T-helper 2 cell treated with Interferon-gamma antibody and Interleukin-4, amounts not matched to agents 5 μg/mL and 100 μg/mL, for 36 hours (primary cell): ENCODE measurements at regions not wholly inside any gene's neighbourhood (a gene's known extent, or its start where the extent isn't known, plus 50 kb on each side); places are given as distances from the start of the nearest gene placed in this dataset.
"Not testable (repeated sequence)": the region's sequence is repeated elsewhere in the genome, so short reads cannot be mapped to it uniquely, and the experiment has no call there.

ENCODE experiments used
- DNase-seq: peaks from one replicate; pipeline ENCODE4 v3.0.0; 2021; ENCODE audit warnings: low spot score
- H3K27ac Mint-ChIP-seq: one replicate; pipeline ENCODE4 v1.8.0; 2021; ENCODE audit warnings: mild to moderate bottlenecking, mixed read lengths
- H3K27me3 Mint-ChIP-seq: one replicate; pipeline ENCODE4 v1.8.0; 2021; ENCODE audit warnings: low read depth, mixed read lengths
- H3K36me3 Mint-ChIP-seq: one replicate; pipeline ENCODE4 v1.8.0; 2021; ENCODE audit warnings: low read depth, mixed read lengths
- H3K4me1 Mint-ChIP-seq: one replicate; pipeline ENCODE4 v1.8.0; 2021; ENCODE audit warnings: low read depth, mixed read lengths
- H3K4me3 Mint-ChIP-seq: one replicate; pipeline ENCODE4 v1.8.0; 2022; ENCODE audit warnings: mild to moderate bottlenecking, moderate library complexity, mixed read lengths
- H3K9me3 Mint-ChIP-seq: one replicate; pipeline ENCODE4 v1.8.0; 2021; ENCODE audit warnings: mixed read lengths

DNA sequence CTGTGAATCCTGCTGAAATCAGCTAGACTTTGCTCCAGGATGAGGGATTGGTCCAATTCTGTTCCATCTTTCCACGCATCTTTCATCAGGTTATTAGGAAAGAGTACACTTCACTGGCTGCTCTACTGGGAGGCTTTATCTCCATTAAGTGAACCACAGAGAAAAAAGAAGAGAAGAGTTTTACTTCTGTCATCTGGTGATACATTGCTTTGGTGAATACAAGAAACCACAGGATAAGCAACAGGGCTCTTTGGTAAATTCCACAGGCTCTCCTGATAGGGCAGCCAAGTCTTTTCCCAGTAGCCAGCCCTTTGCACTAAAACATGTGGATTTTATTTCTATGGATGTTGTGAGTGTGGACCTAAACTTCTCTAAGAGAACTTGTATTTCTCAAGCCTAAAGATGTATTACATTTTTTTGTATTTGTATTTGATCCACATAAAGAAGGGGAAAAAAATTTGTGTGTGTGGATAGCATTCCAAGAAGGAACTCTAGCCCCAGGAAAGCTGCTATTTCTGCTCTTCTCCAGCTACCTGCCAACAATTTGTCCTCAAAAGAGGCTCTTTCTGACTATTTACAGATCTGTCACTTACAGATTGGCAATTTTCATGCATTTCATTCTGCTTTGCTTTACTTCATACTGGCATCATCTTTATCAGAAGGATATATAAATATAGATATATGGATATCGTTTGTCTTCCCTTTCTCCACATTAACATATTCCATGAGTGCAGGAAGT is 1117.6 kb upstream of the TMEM132C start:
- Mint-ChIP-seq H3K27ac (no peak overlapping the region), H3K36me3 (no peaks in the 10 kb centered on the region), H3K4me1 (peaks cover 1% of the 10 kb centered on the region), H3K27me3 (no peaks in the 10 kb centered on the region), H3K9me3 (no peaks in the 10 kb centered on the region), H3K4me3 (no peak overlapping the region)
- DNase-seq: no peak

DNA sequence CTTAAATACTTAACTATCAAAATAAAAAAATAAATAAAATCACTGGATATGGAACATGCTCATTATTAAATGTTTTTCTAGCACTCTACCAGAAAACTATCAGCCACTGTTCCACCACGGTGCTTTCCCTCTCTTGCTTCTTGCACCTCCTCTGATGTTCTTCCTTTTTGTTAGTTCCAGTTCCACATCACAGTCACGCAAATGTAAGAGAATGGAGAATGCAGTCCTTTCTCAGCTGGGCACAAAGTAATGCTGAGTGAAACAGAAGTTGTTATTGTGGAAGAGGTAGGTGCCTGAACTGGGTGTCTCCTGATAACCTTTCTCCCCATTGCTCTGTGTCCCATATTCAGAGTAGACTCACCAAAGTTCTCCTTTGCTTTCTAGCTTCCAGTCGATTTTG is 1116.9 kb upstream of the TMEM132C start:
- Mint-ChIP-seq H3K27ac (no peak overlapping the region), H3K4me1 (peaks cover 1% of the 10 kb centered on the region), H3K4me3 (no peak overlapping the region), H3K36me3 (no peaks in the 10 kb centered on the region), H3K9me3 (no peaks in the 10 kb centered on the region), H3K27me3 (no peaks in the 10 kb centered on the region)
- no peak for DNase-seq

DNA sequence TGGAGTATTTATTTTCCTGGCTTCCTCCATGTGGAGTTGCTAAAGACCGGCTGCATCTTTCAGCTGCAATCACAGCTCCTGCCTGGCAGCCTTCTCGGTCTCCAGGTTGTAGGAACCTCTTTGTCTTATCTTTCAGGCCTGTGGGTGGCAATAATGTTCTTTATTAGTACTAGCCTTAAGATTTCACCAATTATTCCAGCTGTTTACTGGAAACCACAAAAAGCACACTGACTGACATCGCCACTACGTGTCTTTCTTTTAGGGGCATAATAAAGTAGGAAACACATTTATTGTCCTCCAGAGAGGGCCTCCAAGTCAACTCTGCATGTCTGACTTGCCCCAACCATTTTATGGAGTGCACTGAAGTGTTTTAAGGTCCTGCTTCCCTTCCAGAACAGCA is 1116.5 kb upstream of the TMEM132C start:
- H3K9me3 Mint-ChIP-seq: no peaks in the 10 kb centered on the region
- DNase-seq: no peak
- no peak overlapping the region for H3K4me3 Mint-ChIP-seq
- peaks cover 1% of the 10 kb centered on the region for H3K4me1 Mint-ChIP-seq
- no peaks in the 10 kb centered on the region for H3K27me3 Mint-ChIP-seq
- no peak overlapping the region for H3K27ac Mint-ChIP-seq
- H3K36me3 Mint-ChIP-seq: no peaks in the 10 kb centered on the region

DNA sequence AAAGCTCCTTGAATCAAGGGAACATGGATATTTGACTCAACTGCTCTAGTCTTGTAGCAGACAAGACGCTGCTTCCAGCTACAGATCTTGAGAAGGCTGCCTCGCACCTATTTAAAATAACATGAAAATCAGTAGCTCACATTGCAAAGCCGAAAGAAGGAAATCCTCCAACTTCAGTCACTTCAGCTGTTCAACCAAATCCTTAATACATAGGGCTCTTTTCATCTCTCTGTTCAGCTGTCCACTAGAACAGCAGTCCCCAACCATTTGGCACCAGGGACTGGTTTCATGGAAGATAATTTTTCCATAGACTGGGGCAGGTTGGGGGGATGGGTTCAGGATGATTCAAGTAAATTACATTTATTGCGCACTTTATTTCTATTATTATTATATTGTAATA is 1116.0 kb upstream of the TMEM132C start:
- Mint-ChIP-seq H3K27me3 (no peaks in the 10 kb centered on the region), H3K4me1 (no peaks in the 10 kb centered on the region), H3K36me3 (no peaks in the 10 kb centered on the region), H3K9me3 (no peaks in the 10 kb centered on the region), H3K4me3 (no peak overlapping the region), H3K27ac (no peak overlapping the region)
- no peak for DNase-seq

DNA sequence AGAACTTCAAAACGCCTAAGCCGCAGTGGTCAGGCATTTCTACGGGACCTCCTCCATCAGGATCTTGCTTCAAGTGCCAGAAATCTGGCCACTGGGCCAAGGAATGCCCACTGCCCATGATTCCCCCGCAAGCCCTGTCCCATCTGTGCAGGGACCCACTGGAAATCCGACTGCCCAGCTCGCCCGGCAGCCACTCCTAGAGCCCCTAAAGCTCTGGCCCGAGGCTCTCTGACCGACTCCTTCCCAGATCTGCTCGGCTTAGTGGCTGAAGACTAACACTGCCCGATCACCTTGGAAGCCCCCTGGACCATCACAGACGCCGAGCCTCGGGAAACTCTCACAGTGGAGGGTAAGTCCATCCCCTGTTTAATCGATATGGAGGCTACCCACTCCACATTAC is 1113.0 kb upstream of the TMEM132C start:
- no peaks in the 10 kb centered on the region for H3K27me3 Mint-ChIP-seq
- H3K9me3 Mint-ChIP-seq: no peaks in the 10 kb centered on the region
- no peak overlapping the region for H3K27ac Mint-ChIP-seq
- no peak for DNase-seq
- no peaks in the 10 kb centered on the region for H3K4me1 Mint-ChIP-seq
- H3K4me3 Mint-ChIP-seq: no peak overlapping the region
- H3K36me3 Mint-ChIP-seq: no peaks in the 10 kb centered on the region

DNA sequence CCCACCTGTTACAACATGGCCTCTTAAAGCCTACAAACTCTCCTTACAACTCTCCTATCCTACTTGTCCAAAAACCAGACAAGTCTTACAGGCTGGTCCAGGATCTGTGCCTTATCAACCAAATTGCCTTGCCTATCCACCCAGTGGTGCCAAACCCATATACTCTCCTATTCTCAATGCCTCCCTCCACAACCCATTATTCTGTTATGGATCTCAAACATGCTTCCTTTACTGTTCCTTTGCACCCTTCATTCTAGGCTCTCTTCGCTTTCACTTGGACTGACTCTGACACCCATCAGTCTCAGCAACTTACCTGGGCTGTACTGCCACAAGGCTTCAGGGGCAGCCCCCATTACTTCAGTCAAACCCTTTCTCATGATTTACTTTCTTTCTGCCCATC is 1112.1 kb upstream of the TMEM132C start:
- H3K4me3 Mint-ChIP-seq: not testable (repeated sequence)

DNA sequence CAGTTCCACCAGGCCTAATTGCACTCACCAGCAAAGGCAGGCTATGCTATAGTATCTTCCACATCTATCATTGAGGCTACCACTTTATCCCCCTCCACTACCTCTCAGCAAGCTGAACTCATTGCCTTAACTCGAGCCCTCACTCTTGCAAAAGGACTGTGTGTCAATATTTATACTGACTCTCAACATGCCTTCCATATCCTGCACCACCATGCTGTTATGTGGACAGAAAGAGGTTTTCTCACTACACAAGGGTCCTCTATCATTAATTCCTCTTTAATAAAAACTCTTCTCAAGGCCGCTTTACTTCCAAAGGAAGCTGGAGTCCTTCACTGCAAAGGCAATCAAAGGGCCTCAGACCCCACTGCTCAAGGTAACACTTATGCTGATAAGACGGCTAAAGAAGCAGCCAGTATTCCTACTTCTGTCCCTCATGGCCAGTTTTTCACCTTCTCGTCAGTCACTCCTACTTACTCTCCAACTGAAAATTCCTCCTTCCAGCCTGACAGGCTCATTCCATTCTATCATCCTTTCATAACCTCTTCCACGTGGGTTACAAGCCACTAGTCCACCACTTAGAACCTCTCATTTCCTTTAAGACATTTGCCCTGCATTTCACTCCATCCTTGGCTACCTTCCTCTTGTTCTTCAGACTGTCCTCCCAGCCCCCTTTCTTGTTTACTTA is 1110.9 kb upstream of the TMEM132C start:
- not testable (repeated sequence) for H3K27ac Mint-ChIP-seq, DNase-seq, H3K4me3 Mint-ChIP-seq, H3K4me1 Mint-ChIP-seq, H3K36me3 Mint-ChIP-seq, H3K27me3 Mint-ChIP-seq, H3K9me3 Mint-ChIP-seq

More for the DNA sequence above, 1112.1 kb upstream of the TMEM132C start:
- H3K4me1 Mint-ChIP-seq, DNase-seq, H3K27me3 Mint-ChIP-seq, H3K36me3 Mint-ChIP-seq, H3K27ac Mint-ChIP-seq, H3K9me3 Mint-ChIP-seq: not testable (repeated sequence)

DNA sequence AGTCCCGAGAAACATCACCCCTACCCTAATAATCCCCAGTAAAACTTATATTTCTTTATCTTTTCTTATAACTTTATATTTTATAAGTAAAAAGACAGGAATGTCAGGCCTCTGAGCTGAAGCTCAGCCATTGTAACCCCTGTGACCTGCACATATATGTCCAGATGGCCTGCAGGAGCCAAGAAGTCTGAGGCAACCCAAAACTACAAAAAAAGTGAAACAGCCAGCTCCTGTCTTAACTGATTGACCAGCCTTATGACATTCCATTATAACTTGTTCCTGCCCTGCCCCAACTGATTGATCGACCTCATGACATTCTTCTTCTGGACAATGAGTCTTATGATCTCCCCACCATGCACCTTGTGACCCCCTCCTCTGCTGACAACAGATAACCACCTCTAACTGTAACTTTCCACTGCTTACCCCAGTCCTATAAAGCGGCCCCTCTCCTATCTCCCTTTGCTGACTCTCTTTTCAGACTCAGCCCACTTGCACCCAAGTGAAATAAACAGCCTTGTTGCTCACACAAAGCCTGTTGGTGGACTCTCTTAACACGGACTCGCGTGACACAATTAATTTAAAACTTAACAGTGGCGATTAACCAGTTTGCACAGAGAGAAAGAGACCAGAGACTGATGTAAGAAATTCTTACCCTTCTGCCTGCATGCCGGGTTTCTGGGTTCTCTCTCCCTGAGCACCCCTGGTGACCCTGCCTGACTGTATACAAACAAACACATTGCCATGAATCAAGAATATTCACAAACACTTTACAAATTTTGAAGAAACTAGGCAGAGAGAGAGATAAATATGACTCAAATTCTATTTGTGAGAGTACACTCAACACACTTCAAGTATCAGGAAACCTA is 1109.2 kb upstream of the TMEM132C start:
- not testable (repeated sequence) for DNase-seq, H3K9me3 Mint-ChIP-seq, H3K27ac Mint-ChIP-seq, H3K4me1 Mint-ChIP-seq, H3K36me3 Mint-ChIP-seq, H3K4me3 Mint-ChIP-seq, H3K27me3 Mint-ChIP-seq

DNA sequence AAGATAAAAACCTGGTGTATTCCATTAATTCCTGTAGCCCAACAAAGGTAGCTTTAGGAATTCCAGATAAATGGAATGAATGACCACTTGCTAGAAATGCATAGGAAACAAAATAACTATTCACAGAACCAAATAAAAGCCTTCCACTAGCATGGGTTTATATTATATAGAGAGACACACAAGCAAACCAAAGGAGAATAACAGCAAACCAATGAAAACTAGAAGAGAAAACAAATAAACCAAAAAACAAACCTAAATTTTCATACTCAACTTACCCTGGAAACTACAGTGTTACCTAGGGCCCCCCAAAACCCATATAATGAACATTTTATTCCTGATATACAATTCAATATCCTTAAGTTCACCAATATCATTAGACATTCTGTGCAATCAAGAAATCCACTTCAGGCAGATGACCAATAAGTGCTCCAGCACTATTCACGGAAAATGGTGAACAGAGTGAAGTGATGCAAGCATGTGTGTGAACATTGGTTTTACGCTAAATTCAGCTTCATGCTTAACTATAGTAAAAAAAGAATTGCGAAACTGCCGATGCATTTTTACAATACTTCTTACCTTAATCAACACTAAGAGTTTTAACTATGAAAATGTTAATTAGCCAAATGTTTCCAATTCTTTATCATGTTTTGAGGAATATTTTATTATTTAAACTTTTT is 1108.4 kb upstream of the TMEM132C start:
- Mint-ChIP-seq H3K27ac (no peak overlapping the region), H3K4me1 (peaks cover 16% of the 10 kb centered on the region), H3K36me3 (peaks cover 5% of the 10 kb centered on the region), H3K27me3 (no peaks in the 10 kb centered on the region), H3K4me3 (no peak overlapping the region), H3K9me3 (peaks cover 10% of the 10 kb centered on the region)
- DNase-seq: no peak

DNA sequence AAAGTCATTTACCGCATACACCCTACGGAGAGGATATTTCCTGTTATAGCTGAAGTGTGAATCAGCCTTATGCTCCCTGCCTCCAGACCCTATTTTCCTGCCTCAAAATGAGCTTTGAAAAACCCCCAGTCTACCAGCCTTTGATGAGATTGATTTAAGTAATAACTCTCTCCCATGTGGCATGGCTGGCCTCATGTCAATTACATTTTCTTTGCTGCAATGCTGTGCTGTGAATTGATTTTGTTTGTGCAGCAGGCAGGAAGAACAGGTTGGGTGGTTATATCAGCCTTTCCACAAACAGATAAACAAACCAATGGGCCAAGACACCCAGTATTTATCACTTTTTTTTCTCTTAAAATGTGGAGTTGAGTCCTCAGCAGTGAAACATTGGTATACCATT is 1105.5 kb upstream of the TMEM132C start:
- H3K4me3 Mint-ChIP-seq: no peak overlapping the region
- H3K36me3 Mint-ChIP-seq: peaks cover 5% of the 10 kb centered on the region
- H3K4me1 Mint-ChIP-seq: peaks cover 24% of the 10 kb centered on the region
- peaks cover 2% of the 10 kb centered on the region for H3K27me3 Mint-ChIP-seq
- DNase-seq: no peak
- H3K9me3 Mint-ChIP-seq: peaks cover 10% of the 10 kb centered on the region
- no peak overlapping the region for H3K27ac Mint-ChIP-seq

DNA sequence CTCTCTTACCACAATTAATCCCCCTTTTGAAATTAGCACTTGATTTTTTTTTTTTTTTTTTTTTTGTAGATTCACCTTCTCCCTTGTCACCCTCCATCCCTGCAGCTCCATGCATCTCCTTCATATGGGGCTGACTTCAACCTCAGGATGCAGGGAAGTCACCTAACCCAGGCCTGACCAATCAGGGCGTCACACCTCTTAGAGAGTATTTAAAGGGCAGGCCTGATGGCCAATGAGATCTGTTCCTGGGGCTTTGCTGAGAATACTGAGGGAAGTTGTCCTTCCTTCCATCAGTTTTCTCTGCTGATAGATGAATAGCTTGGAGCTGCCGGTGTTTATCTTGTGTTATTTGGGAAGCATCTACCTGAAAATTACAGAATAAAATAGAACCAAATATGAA is 1104.7 kb upstream of the TMEM132C start:
- H3K27me3 Mint-ChIP-seq: peaks cover 2% of the 10 kb centered on the region
- peaks cover 24% of the 10 kb centered on the region for H3K4me1 Mint-ChIP-seq
- no peak overlapping the region for H3K4me3 Mint-ChIP-seq
- H3K9me3 Mint-ChIP-seq: peaks cover 10% of the 10 kb centered on the region
- DNase-seq: no peak
- H3K27ac Mint-ChIP-seq: no peak overlapping the region
- peaks cover 5% of the 10 kb centered on the region for H3K36me3 Mint-ChIP-seq

DNA sequence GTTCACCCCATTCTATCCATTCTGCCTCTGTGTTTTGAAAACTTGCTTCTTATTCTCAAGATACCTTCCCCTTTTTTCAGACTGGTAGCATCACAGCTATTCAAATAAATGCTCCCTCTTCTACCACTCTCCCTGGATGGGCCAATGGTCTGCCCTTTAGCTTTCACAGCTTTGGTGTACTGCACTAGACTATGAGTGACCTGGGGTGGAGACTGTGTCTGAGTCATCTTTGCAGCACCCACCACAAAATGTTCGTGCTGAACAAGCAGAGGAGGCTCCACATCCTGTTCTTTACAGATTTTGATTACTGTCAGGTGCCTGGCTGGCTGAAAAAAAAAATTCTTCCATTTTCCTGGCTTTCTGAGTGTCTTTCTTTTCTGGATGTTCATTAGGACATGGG is 1104.1 kb upstream of the TMEM132C start:
- DNase-seq: peak; percentile 48
- H3K36me3 Mint-ChIP-seq: peaks cover 5% of the 10 kb centered on the region
- H3K9me3 Mint-ChIP-seq: peaks cover 10% of the 10 kb centered on the region
- H3K4me3 Mint-ChIP-seq: peak overlapping the region; percentile 44
- H3K27me3 Mint-ChIP-seq: peaks cover 6% of the 10 kb centered on the region
- peak overlapping the region; percentile 79 for H3K27ac Mint-ChIP-seq
- H3K4me1 Mint-ChIP-seq: peaks cover 24% of the 10 kb centered on the region

DNA sequence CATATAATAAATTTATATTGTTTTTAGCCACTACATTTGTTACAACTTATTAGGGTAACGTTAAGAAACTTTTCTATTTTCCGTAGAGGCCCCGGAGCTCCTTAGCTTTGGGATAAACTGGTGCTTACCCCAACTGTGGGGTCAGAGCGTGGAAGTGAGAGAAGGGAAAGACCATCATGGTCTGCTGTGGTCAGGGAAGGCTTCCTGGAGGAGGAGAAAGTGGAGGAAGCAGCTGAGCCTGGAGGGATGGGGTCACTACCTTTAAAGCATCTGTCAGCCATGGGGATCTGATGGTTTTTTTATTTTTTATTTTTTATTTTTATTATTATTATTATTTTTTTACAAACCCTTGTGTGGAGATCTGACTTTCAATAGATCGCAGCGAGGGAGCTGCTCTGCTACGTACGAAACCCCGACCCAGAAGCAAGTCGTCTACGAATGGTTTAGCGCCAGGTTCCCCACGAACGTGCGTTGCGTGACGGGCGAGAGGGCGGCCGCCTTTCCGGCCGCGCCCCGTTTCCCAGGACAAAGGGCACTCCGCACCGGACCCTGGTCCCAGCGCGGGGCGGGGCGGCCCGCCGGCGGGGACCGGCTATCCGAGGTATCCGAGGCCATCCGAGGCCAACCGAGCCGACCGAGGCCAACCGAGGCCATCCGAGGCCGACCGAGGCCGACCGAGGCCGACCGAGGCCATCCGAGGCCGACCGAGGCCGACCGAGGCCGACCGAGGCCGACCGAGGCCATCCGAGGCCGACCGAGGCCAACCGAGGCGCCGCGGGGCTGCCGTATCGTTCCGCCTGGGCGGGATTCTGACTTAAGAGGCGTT is 1101.2 kb upstream of the TMEM132C start:
- Mint-ChIP-seq H3K27ac (peak overlapping the region; percentile 73), H3K27me3 (peaks cover 14% of the 10 kb centered on the region), H3K4me1 (peaks cover 24% of the 10 kb centered on the region), H3K9me3 (peaks cover 6% of the 10 kb centered on the region), H3K4me3 (peak overlapping the region; percentile 84), H3K36me3 (peaks cover 5% of the 10 kb centered on the region)
- DNase-seq: peak; percentile 79
